Activated CD4-positive, alpha-beta memory T cell treated with anti-CD3 and anti-CD28 coated beads, Interleukin-2, amount 10 ng/mL, durations not matched to agents 7 days and 5 days (primary cell): ENCODE measurements at regions not wholly inside any gene's neighbourhood (a gene's known extent, or its start where the extent isn't known, plus 50 kb on each side); places are given as distances from the start of the nearest gene placed in this dataset.

ENCODE experiments used
- CTCF ChIA-PET: fragments of 350-600 bp; sonication (Branson Sonifier 250); formaldehyde crosslinking; loops from one replicate; lab custom pipeline; 2021; ENCODE audit warnings: antibody characterized with exemption, inconsistent platforms; lab: Charles Lee
- POLR2A ChIA-PET: fragments of 350-600 bp; sonication (Branson Sonifier 250); formaldehyde crosslinking; loops from one replicate; lab custom pipeline; 2021; ENCODE audit warnings: antibody characterized with exemption; lab: Charles Lee
- DNase-seq: peaks from one replicate; pipeline ENCODE4 v3.0.0-alpha.2; 2020
- H3K27ac Mint-ChIP-seq: one replicate; pipeline ENCODE4 v1.8.0; 2021; ENCODE audit warnings: mild to moderate bottlenecking, mixed read lengths
- H3K27me3 Mint-ChIP-seq: one replicate; pipeline ENCODE4 v1.8.0; 2021; ENCODE audit warnings: mixed read lengths
- H3K36me3 Mint-ChIP-seq: one replicate; pipeline ENCODE4 v1.8.0; 2021; ENCODE audit warnings: low read depth, mixed read lengths
- H3K4me1 Mint-ChIP-seq: one replicate; pipeline ENCODE4 v1.8.0; 2021; ENCODE audit warnings: mixed read lengths
- H3K4me3 Mint-ChIP-seq: one replicate; pipeline ENCODE4 v1.8.0; 2021; ENCODE audit warnings: mild to moderate bottlenecking, mixed read lengths
- H3K9me3 Mint-ChIP-seq: one replicate; pipeline ENCODE4 v1.8.0; 2021; ENCODE audit warnings: mixed read lengths

DNA sequence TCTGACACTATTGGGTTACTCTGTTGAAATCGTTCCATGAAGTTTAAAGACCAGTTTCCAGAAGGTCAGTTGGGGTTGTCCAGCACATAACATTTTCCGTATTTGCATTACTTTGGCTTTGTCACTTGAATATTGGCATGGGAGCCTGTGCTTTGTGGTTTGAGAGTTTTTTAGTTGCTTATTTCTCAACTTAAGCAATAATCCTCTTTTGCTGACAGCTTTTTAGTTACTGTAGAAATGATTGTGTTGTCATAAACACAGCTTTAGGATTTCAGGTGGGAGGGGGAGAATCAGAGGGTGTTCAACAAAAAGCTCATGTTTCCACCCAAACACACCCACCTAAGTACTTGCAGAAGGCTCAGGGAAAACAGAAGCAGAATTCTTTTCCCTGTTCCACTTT, 210.7 kb upstream of the TLL1 start:
- Mint-ChIP-seq H3K9me3 (no peaks in the 10 kb centered on the region), H3K27me3 (no peaks in the 10 kb centered on the region), H3K4me1 (no peaks in the 10 kb centered on the region), H3K4me3 (no peak overlapping the region), H3K36me3 (no peaks in the 10 kb centered on the region), H3K27ac (no peak overlapping the region)
- ChIA-PET POLR2A (no interaction called here), CTCF (no interaction called here)
- no peak for DNase-seq

DNA sequence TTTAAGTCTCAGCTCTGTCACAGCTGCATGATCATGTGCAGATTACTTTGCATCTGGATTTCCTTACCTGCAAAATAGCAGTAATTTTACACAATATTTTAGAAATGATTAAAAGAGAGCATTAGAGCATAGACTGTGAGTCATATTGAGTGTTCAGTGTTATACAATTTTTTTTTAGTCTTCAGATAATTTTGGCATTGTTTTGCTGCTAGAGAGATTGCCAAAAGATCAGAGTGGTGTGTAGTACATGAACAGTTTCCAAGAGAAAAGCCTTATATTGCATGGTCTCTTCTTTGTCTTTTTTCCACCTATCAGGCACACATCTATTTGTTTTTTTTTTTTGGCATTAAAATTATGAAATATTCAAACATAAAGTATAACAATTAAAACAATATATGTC, 209.6 kb upstream of the TLL1 start:
- no peaks in the 10 kb centered on the region for H3K36me3 Mint-ChIP-seq
- no peaks in the 10 kb centered on the region for H3K9me3 Mint-ChIP-seq
- H3K27ac Mint-ChIP-seq = no peak overlapping the region
- no peak overlapping the region for H3K4me3 Mint-ChIP-seq
- H3K27me3 Mint-ChIP-seq = no peaks in the 10 kb centered on the region
- no peaks in the 10 kb centered on the region for H3K4me1 Mint-ChIP-seq
- DNase-seq = no peak
- POLR2A ChIA-PET = no interaction called here
- CTCF ChIA-PET = no interaction called here

- H3K4me1 Mint-ChIP-seq = no peaks in the 10 kb centered on the region
- ChIA-PET CTCF (interaction anchor here (0.7 kb wide), 1 partner anchor 286 kb away, joined by 5 read pairs; no protein-coding TSS in a partner anchor), POLR2A (no interaction called here)
- no peak for DNase-seq
- no peaks in the 10 kb centered on the region for H3K36me3 Mint-ChIP-seq
- H3K27ac Mint-ChIP-seq = no peak overlapping the region
- H3K9me3 Mint-ChIP-seq = no peaks in the 10 kb centered on the region
- no peaks in the 10 kb centered on the region for H3K27me3 Mint-ChIP-seq
- no peak overlapping the region for H3K4me3 Mint-ChIP-seq
Observed at GRCh38 chr4:165666836-165667235, 206.2 kb upstream of the TLL1 start.

DNA sequence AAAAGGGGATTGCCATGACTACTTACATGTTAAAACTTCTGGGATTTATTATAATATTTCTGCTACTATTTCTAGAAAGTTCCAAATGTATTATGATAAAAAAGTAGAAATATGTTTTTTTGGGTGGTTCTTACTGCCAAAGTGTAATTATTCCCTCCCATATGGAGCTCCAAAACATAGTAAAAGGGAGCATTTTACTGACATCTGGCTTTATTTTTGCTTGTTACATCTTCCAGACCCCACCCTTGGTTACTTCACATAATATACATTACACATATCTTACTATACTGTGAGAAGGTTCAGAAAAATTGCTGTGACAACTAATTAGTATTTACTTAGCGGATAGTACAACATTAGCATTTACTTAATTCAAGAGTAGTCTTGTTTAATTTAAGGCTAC, 205.1 kb upstream of the TLL1 start:
- Mint-ChIP-seq H3K27ac (no peak overlapping the region), H3K4me1 (no peaks in the 10 kb centered on the region), H3K27me3 (no peaks in the 10 kb centered on the region), H3K4me3 (no peak overlapping the region), H3K9me3 (no peaks in the 10 kb centered on the region), H3K36me3 (no peaks in the 10 kb centered on the region)
- POLR2A ChIA-PET = no interaction called here
- DNase-seq = no peak
- CTCF ChIA-PET = no interaction called here

DNA sequence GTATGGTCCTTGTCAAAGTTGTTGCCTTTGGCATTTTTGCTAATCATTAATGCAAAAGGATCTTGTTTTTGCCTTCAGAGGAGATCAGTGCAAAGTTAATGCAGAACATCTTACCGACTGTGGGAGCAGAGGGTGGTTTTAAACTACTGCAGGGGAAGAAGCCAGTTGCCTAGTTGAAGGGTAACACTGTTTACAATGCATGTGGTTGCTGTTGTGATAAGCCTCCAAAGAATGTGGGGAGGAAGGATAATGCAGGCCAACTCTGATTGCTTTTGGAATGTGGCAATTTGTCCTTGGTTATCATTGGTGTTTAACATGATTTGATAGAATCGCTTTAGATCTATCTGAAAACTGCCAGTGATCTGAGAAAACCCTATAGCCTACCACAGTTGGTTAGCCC, 204.3 kb upstream of the TLL1 start:
- no peaks in the 10 kb centered on the region for H3K36me3 Mint-ChIP-seq
- ChIA-PET POLR2A (no interaction called here), CTCF (no interaction called here)
- H3K9me3 Mint-ChIP-seq = no peaks in the 10 kb centered on the region
- no peak overlapping the region for H3K27ac Mint-ChIP-seq
- no peaks in the 10 kb centered on the region for H3K4me1 Mint-ChIP-seq
- no peaks in the 10 kb centered on the region for H3K27me3 Mint-ChIP-seq
- H3K4me3 Mint-ChIP-seq = no peak overlapping the region
- DNase-seq = no peak

- no peaks in the 10 kb centered on the region for H3K4me1 Mint-ChIP-seq
- H3K9me3 Mint-ChIP-seq = peaks cover 3% of the 10 kb centered on the region
- no peak overlapping the region for H3K4me3 Mint-ChIP-seq
- ChIA-PET POLR2A (no interaction called here), CTCF (interaction anchor here (0.7 kb wide), 1 partner anchor 135 kb away, joined by 4 read pairs; no protein-coding TSS in a partner anchor)
- DNase-seq = no peak
- no peak overlapping the region for H3K27ac Mint-ChIP-seq
- no peaks in the 10 kb centered on the region for H3K27me3 Mint-ChIP-seq
- H3K36me3 Mint-ChIP-seq = no peaks in the 10 kb centered on the region
Observed at GRCh38 chr4:165677081-165677480, 196.0 kb upstream of the TLL1 start.

- Mint-ChIP-seq H3K27me3 (no peaks in the 10 kb centered on the region), H3K27ac (no peak overlapping the region), H3K4me3 (no peak overlapping the region), H3K4me1 (no peaks in the 10 kb centered on the region), H3K9me3 (peaks cover 3% of the 10 kb centered on the region), H3K36me3 (no peaks in the 10 kb centered on the region)
- ChIA-PET CTCF (no interaction called here), POLR2A (no interaction called here)
- DNase-seq = no peak
Observed at GRCh38 chr4:165678236-165678935, 194.7 kb upstream of the TLL1 start.

DNA sequence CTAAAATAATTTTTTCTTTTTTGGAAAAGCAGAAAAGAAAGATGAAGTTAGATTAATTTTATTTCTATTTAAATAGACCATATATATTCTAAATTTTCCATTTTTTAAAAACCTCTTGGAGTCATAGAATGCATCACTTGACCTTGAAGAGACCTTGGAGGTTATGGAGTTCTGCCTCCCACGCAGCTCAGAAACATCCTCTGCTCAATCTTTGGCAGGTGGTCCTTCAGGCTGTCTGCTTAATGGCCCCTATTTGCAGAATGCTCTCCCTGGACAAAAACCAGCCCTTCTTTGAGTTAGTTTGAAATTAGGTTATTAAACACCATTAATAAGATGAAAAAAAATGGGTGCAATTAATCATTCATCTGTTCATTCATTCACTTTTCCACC, 194.1 kb upstream of the TLL1 start:
- POLR2A ChIA-PET = no interaction called here
- CTCF ChIA-PET = no interaction called here
- DNase-seq = no peak
- Mint-ChIP-seq H3K9me3 (peaks cover 3% of the 10 kb centered on the region), H3K36me3 (no peaks in the 10 kb centered on the region), H3K27ac (no peak overlapping the region), H3K27me3 (no peaks in the 10 kb centered on the region), H3K4me1 (no peaks in the 10 kb centered on the region), H3K4me3 (no peak overlapping the region)

DNA sequence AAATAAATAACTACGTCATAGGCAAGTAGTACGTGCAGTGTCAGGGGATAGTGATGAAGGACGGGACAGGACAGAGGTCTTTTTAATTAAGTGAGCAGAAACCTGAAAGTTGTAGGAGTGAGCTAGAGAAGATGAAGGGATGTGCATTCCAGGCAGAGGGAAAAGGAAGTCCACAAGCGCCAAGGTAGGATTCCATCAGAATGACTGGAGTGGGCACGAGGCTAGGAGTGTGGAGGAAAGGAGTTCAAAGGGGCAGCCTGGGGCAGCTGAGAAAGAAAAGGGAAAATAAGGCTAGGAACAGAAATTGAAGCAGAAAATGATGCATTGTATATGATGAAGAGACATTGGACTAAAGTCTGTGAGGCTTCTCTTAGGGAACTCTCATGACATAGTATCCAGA, 192.2 kb upstream of the TLL1 start:
- POLR2A ChIA-PET = no interaction called here
- H3K4me3 Mint-ChIP-seq = no peak overlapping the region

DNA sequence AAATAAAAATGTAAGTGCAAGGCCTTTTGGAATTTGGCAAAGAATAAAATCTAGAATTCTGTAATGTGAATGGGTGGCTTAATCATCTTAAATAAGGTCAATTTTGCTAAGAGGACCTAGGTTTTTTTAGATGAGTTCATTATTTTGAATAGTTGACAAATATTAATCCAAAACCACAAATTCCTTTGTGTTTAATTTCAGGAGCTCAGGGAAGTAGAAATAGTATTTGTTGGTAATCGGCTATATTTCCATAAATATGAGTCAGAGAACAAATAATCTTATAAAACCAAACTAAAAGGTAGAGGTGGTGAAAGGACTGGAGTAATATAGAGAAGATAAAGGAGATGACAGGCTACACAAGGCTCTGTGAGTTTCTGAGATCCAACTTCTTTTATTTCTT, 190.4 kb upstream of the TLL1 start:
- ChIA-PET CTCF (no interaction called here), POLR2A (no interaction called here)
- Mint-ChIP-seq H3K27ac (no peak overlapping the region), H3K4me1 (no peaks in the 10 kb centered on the region), H3K27me3 (no peaks in the 10 kb centered on the region), H3K4me3 (no peak overlapping the region), H3K9me3 (peaks cover 3% of the 10 kb centered on the region), H3K36me3 (no peaks in the 10 kb centered on the region)
- DNase-seq = no peak

More for the DNA sequence above, 192.2 kb upstream of the TLL1 start:
- no peak overlapping the region for H3K27ac Mint-ChIP-seq
- H3K4me1 Mint-ChIP-seq = no peaks in the 10 kb centered on the region
- DNase-seq = no peak
- no peaks in the 10 kb centered on the region for H3K36me3 Mint-ChIP-seq
- H3K9me3 Mint-ChIP-seq = peaks cover 3% of the 10 kb centered on the region
- CTCF ChIA-PET = interaction anchor here (0.8 kb wide), 1 partner anchor 144 kb away, joined by 3 read pairs; no protein-coding TSS in a partner anchor
- no peaks in the 10 kb centered on the region for H3K27me3 Mint-ChIP-seq

GRCh38 chr4:165684177-165684805, 188.7 kb upstream of the TLL1 start:
- Mint-ChIP-seq H3K36me3 (no peaks in the 10 kb centered on the region), H3K9me3 (peaks cover 3% of the 10 kb centered on the region), H3K4me3 (no peak overlapping the region), H3K27me3 (no peaks in the 10 kb centered on the region), H3K27ac (no peak overlapping the region), H3K4me1 (no peaks in the 10 kb centered on the region)
- DNase-seq = no peak
- POLR2A ChIA-PET = no interaction called here
- CTCF ChIA-PET = no interaction called here

- Mint-ChIP-seq H3K36me3 (no peaks in the 10 kb centered on the region), H3K27ac (no peak overlapping the region), H3K4me3 (no peak overlapping the region), H3K27me3 (no peaks in the 10 kb centered on the region), H3K9me3 (no peaks in the 10 kb centered on the region), H3K4me1 (no peaks in the 10 kb centered on the region)
- no peak for DNase-seq
- ChIA-PET CTCF (no interaction called here), POLR2A (no interaction called here)
Observed at GRCh38 chr4:165686756-165687155, 186.3 kb upstream of the TLL1 start.

GRCh38 chr4:165689159-165689558, 183.9 kb upstream of the TLL1 start:
- H3K4me1 Mint-ChIP-seq = no peaks in the 10 kb centered on the region
- H3K4me3 Mint-ChIP-seq = no peak overlapping the region
- no peaks in the 10 kb centered on the region for H3K9me3 Mint-ChIP-seq
- no peaks in the 10 kb centered on the region for H3K27me3 Mint-ChIP-seq
- POLR2A ChIA-PET = no interaction called here
- H3K27ac Mint-ChIP-seq = no peak overlapping the region
- no peak for DNase-seq
- CTCF ChIA-PET = no interaction called here
- H3K36me3 Mint-ChIP-seq = no peaks in the 10 kb centered on the region

DNA sequence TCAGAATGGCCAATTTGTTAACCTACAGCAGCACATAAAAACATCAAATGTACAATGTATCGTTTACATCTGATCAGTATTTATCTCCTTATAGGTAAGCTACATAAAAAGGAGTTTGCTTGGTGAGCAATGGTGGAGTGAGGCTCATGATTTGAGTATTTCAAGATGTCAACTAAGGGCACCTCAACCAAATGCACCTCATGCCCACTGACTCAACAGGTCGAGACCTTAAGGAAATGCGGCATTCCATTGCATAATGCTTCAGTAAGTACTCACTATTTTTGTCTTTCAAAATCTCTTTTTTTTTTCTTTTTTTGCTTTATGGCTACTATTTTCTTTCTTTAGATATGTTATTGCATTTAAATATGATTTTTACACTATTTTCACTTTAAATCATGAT, 181.0 kb upstream of the TLL1 start:
- Mint-ChIP-seq H3K27me3 (no peaks in the 10 kb centered on the region), H3K36me3 (no peaks in the 10 kb centered on the region), H3K4me1 (no peaks in the 10 kb centered on the region), H3K27ac (no peak overlapping the region), H3K9me3 (no peaks in the 10 kb centered on the region), H3K4me3 (no peak overlapping the region)
- ChIA-PET POLR2A (no interaction called here), CTCF (no interaction called here)
- DNase-seq = no peak
